ENCODE measurements at regions not wholly inside any gene's neighbourhood (a gene's known extent, or its start where the extent isn't known, plus 50 kb on each side); places are given as distances from the start of the nearest gene placed in this dataset.
"Not testable (repeated sequence)": the region's sequence is repeated elsewhere in the genome, so short reads cannot be mapped to it uniquely, and the experiment has no call there.

DNA sequence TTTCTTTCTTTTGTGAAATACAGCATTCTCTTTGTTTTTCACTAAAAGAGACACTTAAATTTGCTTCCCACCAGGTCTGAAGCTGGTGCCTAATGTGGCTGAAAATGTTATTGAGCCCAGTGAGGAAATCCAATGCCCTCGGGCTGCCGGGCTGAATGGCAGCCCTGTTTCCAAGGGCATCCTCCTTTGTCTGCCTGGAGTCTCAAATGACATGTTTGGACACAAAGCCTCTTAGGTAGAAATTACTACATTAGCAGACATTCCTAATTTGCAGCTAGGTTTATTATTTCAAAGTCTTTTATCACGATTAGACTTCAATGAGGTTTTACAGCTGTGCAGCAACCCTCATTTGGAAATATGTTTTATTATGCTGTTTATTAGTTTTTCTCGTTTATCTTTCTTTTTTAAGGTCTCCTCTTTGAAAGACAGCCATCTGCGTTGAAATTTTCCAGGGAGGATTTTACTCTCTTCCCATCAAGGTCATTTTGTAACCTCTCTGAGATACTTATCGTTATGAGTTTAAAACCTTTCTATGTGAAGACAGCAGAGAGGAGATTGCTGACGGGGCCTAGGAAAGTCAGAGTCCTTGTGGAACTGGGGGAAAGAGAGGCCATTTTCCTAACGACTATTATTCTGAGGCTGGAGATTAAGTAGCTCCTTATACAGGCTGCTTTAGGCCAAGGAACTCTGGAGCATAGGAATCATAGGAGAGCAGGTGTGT is 59.0 kb upstream of the ZNF532 start:
- intact Hi-C loops (cut with micrococcal nuclease), result no loop called here
- no TSS peak for BruUV-seq (replicated peaks)
- CTCF ChIA-PET, result no interaction called here

DNA sequence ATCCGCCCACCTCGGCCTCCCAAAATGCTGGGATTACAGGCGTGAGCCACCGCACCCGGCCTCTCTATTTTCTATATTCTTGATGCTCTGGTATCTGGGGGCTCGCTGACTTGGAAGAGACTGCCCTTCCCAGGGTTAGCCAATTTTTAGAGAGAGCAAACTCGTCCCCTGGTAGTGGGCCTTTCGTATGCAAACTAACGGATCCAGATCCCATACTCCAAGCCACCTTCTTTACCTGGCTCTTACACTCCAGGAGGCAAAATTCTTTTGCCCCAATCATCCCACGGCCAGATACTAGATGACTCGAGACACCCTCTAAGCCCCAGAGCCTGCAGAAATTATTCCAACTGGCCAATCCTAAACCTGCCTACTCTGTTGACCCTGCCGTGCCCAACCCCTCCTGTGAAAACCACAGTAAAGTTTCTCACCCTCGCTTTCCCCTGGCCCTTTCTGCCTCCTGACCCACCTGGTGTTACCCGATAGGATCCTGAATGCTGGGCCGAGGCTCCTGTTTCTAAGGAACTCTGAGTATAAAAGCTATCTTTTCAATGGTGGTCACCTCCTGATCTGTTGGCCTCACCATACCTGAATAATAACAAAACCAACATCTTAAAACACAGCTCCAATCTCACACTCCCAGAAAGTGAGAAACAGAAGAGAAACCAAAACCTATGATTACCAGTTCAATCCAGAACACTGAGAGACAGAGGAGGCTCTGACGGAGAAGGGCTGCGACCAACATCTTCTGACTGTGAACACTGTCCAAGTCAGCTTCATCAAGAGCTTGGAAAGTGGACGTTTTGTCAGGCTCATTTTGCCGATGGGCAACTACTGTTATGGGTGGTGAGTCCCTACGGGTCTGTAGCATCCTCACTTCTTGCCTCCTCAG is 57.6 kb upstream of the ZNF532 start:
- intact Hi-C loops (cut with micrococcal nuclease), result no loop called here
- no peaks in the 10 kb centered on the region for H3K9me3 Mint-ChIP-seq (ENCODE audit: unreplicated experiment)
- no peaks in the 10 kb centered on the region for H3K27me3 Mint-ChIP-seq (ENCODE audit: insufficient read depth, unreplicated experiment)
- no peaks in the 10 kb centered on the region for H3K4me1 Mint-ChIP-seq (ENCODE audit: insufficient read depth, unreplicated experiment)
- no peak overlapping the region for H3K27ac Mint-ChIP-seq (ENCODE audit: low read depth, unreplicated experiment)
- no peaks in the 10 kb centered on the region for H3K36me3 Mint-ChIP-seq (ENCODE audit: insufficient read depth, unreplicated experiment)
- POLR2A ChIA-PET, result interaction anchor here (0.6 kb wide), 1 partner anchor 273 kb away, joined by 3 read pairs; no protein-coding TSS in a partner anchor
- BruUV-seq (replicated peaks), result no TSS peak
- CTCF ChIA-PET, result interaction anchor here (0.6 kb wide), 1 partner anchor 26 kb away, joined by 4 read pairs; no protein-coding TSS in a partner anchor
- TF ChIP-seq, protein P1, sequence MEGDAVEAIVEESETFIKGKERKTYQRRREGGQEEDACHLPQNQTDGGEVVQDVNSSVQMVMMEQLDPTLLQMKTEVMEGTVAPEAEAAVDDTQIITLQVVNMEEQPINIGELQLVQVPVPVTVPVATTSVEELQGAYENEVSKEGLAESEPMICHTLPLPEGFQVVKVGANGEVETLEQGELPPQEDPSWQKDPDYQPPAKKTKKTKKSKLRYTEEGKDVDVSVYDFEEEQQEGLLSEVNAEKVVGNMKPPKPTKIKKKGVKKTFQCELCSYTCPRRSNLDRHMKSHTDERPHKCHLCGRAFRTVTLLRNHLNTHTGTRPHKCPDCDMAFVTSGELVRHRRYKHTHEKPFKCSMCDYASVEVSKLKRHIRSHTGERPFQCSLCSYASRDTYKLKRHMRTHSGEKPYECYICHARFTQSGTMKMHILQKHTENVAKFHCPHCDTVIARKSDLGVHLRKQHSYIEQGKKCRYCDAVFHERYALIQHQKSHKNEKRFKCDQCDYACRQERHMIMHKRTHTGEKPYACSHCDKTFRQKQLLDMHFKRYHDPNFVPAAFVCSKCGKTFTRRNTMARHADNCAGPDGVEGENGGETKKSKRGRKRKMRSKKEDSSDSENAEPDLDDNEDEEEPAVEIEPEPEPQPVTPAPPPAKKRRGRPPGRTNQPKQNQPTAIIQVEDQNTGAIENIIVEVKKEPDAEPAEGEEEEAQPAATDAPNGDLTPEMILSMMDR (IDR thresholded peaks at IDR 0.05; ENCODE audit: unreplicated experiment), result no peak
- DNase-seq (ENCODE audit: unreplicated experiment), result no peak
- H3K4me3 Mint-ChIP-seq (ENCODE audit: unreplicated experiment), result no peak overlapping the region

More for the DNA sequence above, 59.0 kb upstream of the ZNF532 start:
- Mint-ChIP-seq H3K4me1 (ENCODE audit: insufficient read depth, unreplicated experiment) (no peaks in the 10 kb centered on the region), H3K27me3 (ENCODE audit: insufficient read depth, unreplicated experiment) (no peaks in the 10 kb centered on the region), H3K4me3 (ENCODE audit: unreplicated experiment) (no peak overlapping the region), H3K36me3 (ENCODE audit: insufficient read depth, unreplicated experiment) (no peaks in the 10 kb centered on the region), H3K9me3 (ENCODE audit: unreplicated experiment) (no peaks in the 10 kb centered on the region), H3K27ac (ENCODE audit: low read depth, unreplicated experiment) (no peak overlapping the region)
- no peak for DNase-seq (ENCODE audit: unreplicated experiment)
- POLR2A ChIA-PET, result interaction anchor here (0.6 to 0.7 kb wide), 2 partner anchors 13 to 90 kb away, joined by 3 read pairs; no protein-coding TSS in a partner anchor
- TF ChIP-seq, protein P1 (IDR thresholded peaks at IDR 0.05; ENCODE audit: unreplicated experiment), result no peak

DNA sequence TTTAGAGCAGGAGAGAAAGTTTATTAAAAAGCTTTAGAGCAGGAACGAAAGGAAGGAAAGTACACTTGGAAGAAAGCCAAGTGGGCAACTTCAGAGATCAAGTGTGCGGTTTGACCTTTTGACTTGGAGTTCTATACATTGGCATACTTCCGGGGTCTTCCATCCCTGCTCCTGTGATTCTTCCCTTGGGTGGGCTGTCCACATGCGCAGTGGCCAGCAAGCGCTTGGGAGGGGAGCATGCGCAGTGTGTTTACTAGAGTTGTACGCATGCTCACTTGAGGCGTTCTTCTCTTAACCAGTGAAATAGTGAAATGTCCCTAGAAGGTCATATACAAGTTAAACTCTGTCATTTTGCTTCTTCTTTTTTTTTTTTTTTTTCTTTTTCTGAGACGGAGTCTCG is 56.9 kb upstream of the ZNF532 start:
- DNase-seq (ENCODE audit: unreplicated experiment), result no peak
- Mint-ChIP-seq H3K4me3 (ENCODE audit: unreplicated experiment) (no peak overlapping the region), H3K27ac (ENCODE audit: low read depth, unreplicated experiment) (no peak overlapping the region), H3K9me3 (ENCODE audit: unreplicated experiment) (no peaks in the 10 kb centered on the region), H3K27me3 (ENCODE audit: insufficient read depth, unreplicated experiment) (no peaks in the 10 kb centered on the region), H3K4me1 (ENCODE audit: insufficient read depth, unreplicated experiment) (no peaks in the 10 kb centered on the region), H3K36me3 (ENCODE audit: insufficient read depth, unreplicated experiment) (no peaks in the 10 kb centered on the region)
- ChIA-PET POLR2A (no interaction called here), CTCF (no interaction called here)
- BruUV-seq (replicated peaks), result no TSS peak
- intact Hi-C loops (cut with micrococcal nuclease), result no loop called here
- TF ChIP-seq, protein P1 (IDR thresholded peaks at IDR 0.05; ENCODE audit: unreplicated experiment), result no peak

DNA sequence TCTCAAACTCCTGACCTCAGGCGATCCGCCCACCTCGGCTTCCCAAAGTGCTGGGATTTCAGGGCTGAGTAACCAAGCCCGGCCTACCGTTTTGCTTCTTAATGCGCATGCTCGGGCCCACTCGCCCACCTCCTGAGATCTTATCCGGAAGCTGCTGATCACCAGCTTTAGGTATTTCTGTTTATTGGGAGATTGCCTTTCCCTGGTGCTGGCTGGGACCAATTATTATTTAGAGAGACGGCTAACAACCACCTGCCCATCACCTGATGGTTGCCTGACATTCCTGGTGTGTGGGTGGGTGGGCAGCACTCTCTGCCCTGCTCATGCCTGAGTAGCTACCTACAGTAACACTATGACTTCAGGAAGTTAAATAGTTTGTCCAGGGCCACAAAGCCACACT is 56.3 kb upstream of the ZNF532 start:
- intact Hi-C loops (cut with micrococcal nuclease), result no loop called here
- BruUV-seq (replicated peaks), result no TSS peak
- CTCF ChIA-PET, result no interaction called here
- no peaks in the 10 kb centered on the region for H3K27me3 Mint-ChIP-seq (ENCODE audit: insufficient read depth, unreplicated experiment)
- no peaks in the 10 kb centered on the region for H3K36me3 Mint-ChIP-seq (ENCODE audit: insufficient read depth, unreplicated experiment)
- TF ChIP-seq, protein P1 (IDR thresholded peaks at IDR 0.05; ENCODE audit: unreplicated experiment), result no peak
- no peaks in the 10 kb centered on the region for H3K9me3 Mint-ChIP-seq (ENCODE audit: unreplicated experiment)
- POLR2A ChIA-PET, result no interaction called here
- no peak overlapping the region for H3K4me3 Mint-ChIP-seq (ENCODE audit: unreplicated experiment)
- DNase-seq (ENCODE audit: unreplicated experiment), result no peak
- H3K4me1 Mint-ChIP-seq (ENCODE audit: insufficient read depth, unreplicated experiment), result no peaks in the 10 kb centered on the region
- H3K27ac Mint-ChIP-seq (ENCODE audit: low read depth, unreplicated experiment), result no peak overlapping the region

DNA sequence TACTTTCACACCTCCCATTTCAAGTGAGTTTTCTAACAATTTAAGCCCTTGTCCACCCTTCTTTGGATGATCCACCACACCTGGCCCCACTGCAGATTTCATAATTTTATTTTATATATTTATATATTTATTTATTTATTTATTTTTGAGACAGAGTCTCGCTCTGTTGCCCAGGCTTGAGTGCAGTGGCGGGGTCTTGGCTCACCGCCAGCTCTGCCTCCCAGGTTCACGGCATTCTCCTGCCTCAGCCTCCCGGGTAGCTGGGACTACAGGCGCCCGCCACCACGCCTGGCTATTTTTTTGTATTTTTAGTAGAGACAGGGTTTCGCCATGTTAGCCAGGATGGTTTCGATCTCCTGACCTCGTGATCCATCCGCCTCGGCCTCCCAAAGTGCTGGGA is 52.8 kb upstream of the ZNF532 start:
- CTCF ChIA-PET, result interaction anchor here (0.6 kb wide), 1 partner anchor 254 kb away, joined by 3 read pairs; no protein-coding TSS in a partner anchor
- not testable (repeated sequence) for BruUV-seq (replicated peaks); H3K27ac Mint-ChIP-seq (ENCODE audit: low read depth, unreplicated experiment)

More for the DNA sequence above, 52.8 kb upstream of the ZNF532 start:
- H3K36me3 Mint-ChIP-seq (ENCODE audit: insufficient read depth, unreplicated experiment); H3K27me3 Mint-ChIP-seq (ENCODE audit: insufficient read depth, unreplicated experiment); H3K4me3 Mint-ChIP-seq (ENCODE audit: unreplicated experiment); intact Hi-C loops (cut with micrococcal nuclease); DNase-seq (ENCODE audit: unreplicated experiment); H3K9me3 Mint-ChIP-seq (ENCODE audit: unreplicated experiment); H3K4me1 Mint-ChIP-seq (ENCODE audit: insufficient read depth, unreplicated experiment): not testable (repeated sequence)
- POLR2A ChIA-PET, result interaction anchor here (0.7 kb wide), 1 partner anchor 70 kb away, joined by 3 read pairs; no protein-coding TSS in a partner anchor
